Neural cell (in vitro differentiated cells): ENCODE measurements at regions not wholly inside any gene's neighbourhood (a gene's known extent, or its start where the extent isn't known, plus 50 kb on each side); places are given as distances from the start of the nearest gene placed in this dataset.

Source experiments
- SMC3 ChIP-seq: fragments of 450-650 bp; conservative IDR thresholded peaks from 2 replicates; pipeline ENCODE4 v1.6.1; 2014; ENCODE audit warnings: antibody characterized with exemption, mild to moderate bottlenecking, moderate library complexity; ENCODE audit not compliant: poor library complexity
- TF ChIP-seq, protein P1 (sequence below): fragments of 450-650 bp; IDR thresholded peaks from 2 replicates; pipeline ENCODE4 v1.5.1; 2014; ENCODE audit warnings: antibody characterized with exemption, mild to moderate bottlenecking, moderate library complexity; ENCODE audit not compliant: poor library complexity, severe bottlenecking

DNA sequence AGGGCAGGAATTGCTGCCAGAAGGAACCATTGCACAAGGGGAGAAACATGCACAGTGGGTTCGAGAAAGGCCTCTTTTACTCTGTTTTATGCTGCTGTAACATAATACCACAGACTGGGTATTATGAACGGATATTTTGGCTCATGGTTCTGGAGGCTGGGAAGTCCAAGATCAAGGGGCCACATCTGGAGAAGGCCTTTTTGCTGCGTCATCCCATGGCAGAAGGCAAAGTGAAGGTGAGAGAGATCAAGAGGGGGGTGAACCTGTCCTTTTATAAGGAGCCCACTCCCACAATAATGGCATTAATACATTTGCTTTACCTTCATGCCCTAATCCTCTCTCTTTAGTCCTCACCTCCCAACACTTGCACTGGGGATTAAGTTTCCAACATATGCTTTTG, 136.9 kb upstream of the ALDH1B1 start:
- TF ChIP-seq, protein P1, sequence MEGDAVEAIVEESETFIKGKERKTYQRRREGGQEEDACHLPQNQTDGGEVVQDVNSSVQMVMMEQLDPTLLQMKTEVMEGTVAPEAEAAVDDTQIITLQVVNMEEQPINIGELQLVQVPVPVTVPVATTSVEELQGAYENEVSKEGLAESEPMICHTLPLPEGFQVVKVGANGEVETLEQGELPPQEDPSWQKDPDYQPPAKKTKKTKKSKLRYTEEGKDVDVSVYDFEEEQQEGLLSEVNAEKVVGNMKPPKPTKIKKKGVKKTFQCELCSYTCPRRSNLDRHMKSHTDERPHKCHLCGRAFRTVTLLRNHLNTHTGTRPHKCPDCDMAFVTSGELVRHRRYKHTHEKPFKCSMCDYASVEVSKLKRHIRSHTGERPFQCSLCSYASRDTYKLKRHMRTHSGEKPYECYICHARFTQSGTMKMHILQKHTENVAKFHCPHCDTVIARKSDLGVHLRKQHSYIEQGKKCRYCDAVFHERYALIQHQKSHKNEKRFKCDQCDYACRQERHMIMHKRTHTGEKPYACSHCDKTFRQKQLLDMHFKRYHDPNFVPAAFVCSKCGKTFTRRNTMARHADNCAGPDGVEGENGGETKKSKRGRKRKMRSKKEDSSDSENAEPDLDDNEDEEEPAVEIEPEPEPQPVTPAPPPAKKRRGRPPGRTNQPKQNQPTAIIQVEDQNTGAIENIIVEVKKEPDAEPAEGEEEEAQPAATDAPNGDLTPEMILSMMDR: no peak
- TF ChIP-seq SMC3: no peak
